ENCODE measurements at regions not wholly inside any gene's neighbourhood (a gene's known extent, or its start where the extent isn't known, plus 50 kb on each side); places are given as distances from the start of the nearest gene placed in this dataset.

DNA sequence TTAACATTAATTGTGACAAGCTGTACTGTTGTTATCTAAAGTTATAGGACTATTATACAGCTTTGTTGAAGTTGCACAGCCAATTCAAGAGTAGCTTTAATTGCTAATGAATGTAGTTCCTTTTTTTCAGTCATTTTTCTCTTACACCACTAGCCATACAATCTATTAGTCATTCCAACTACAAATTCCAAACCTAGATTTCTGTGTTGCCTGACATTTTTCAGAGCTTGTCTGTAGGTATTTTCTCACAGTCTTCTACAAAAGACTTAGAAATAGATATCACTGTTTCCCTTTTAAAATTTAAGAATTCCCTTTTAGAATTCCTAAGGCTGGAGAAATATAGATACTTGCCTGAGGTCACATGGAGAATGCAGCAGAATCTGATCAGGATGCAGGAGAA lies 307.0 kb upstream of the HS3ST1 start:
- Histone ChIP-seq H2AFZ (ENCODE audit: low read depth, low read length) (no peak overlapping the region), H3K36me3 (ENCODE audit: insufficient read depth, low read length) (no peaks in the 10 kb centered on the region), H3K4me3 (ENCODE audit: low read length) (no peak overlapping the region), H3K27me3 (ENCODE audit: insufficient read depth, low read length) (no peaks in the 10 kb centered on the region), H3K9me3 (ENCODE audit: low read length) (no peaks in the 10 kb centered on the region), H3K4me1 (ENCODE audit: insufficient read depth, low read length) (no peaks in the 10 kb centered on the region)

DNA sequence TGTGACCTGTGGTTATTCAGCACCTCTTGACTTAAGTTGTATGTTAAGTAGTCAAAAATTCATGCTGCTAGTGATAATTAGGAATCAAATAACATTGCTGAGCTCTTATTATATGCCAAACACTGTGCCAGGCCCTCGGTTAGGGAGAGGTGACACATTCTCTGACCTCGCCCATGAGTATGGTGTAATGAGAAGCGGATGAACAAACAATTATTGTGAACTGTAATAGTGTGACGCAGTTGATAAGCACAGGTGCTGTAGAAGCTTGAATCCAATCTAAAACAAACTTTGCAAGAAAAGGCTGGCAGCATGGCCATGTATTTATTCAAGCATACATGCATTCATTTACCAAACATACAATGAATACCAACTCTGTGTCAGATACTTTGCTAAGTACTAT lies 303.5 kb upstream of the HS3ST1 start:
- H3K4me1 ChIP-seq (ENCODE audit: insufficient read depth, low read length): no peaks in the 10 kb centered on the region

DNA sequence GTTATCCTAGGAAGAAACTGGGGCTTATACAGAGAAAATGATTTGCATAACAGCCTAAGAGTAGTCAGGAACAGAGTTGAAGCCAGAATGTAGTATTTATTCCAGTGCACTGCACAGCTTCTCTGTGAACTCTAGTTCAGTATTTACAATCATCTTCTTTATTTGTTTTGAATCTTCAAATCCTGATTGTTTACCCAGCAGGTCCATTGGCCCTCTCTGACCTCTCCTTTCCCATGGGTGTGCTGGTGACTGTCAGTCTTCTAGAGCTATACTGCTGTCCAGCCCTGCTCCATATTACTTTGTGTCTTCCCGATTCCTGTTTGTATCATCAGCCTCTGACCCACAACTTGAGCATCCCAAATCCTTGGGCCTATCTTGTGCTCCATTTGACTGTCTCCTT lies 301.9 kb upstream of the HS3ST1 start:
- no peaks in the 10 kb centered on the region for H3K27me3 ChIP-seq (ENCODE audit: insufficient read depth, low read length)
- H3K9me3 ChIP-seq (ENCODE audit: low read length): no peaks in the 10 kb centered on the region
- no peaks in the 10 kb centered on the region for H3K4me1 ChIP-seq (ENCODE audit: insufficient read depth, low read length)
- H2AFZ ChIP-seq (ENCODE audit: low read depth, low read length): no peak overlapping the region
- H3K36me3 ChIP-seq (ENCODE audit: insufficient read depth, low read length): no peaks in the 10 kb centered on the region
- no peak overlapping the region for H3K4me3 ChIP-seq (ENCODE audit: low read length)

More for the DNA sequence above, 303.5 kb upstream of the HS3ST1 start:
- no peak overlapping the region for H3K4me3 ChIP-seq (ENCODE audit: low read length)
- no peaks in the 10 kb centered on the region for H3K27me3 ChIP-seq (ENCODE audit: insufficient read depth, low read length)
- H3K36me3 ChIP-seq (ENCODE audit: insufficient read depth, low read length): no peaks in the 10 kb centered on the region
- H2AFZ ChIP-seq (ENCODE audit: low read depth, low read length): no peak overlapping the region
- no peaks in the 10 kb centered on the region for H3K9me3 ChIP-seq (ENCODE audit: low read length)

DNA sequence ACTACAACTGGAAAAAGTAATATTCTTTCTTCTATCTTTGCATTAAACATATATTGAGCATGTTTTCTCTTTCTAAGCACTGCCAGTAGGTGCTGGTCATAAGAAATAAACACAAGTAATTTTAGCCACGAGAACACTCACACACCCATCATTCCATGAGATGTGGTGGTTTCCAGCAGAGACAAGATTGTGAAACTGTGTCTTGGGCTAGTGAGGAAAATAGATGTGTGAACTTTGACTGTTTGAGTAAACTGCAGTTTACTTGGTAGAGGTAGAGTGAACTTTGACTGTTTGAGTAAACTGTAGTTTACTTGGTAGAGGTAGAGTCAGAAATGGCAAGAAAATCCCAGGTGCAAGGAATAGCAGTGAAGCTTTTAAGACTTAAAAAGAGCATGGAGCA lies 300.9 kb upstream of the HS3ST1 start:
- no peaks in the 10 kb centered on the region for H3K9me3 ChIP-seq (ENCODE audit: low read length)
- no peaks in the 10 kb centered on the region for H3K4me1 ChIP-seq (ENCODE audit: insufficient read depth, low read length)
- no peak overlapping the region for H2AFZ ChIP-seq (ENCODE audit: low read depth, low read length)
- no peaks in the 10 kb centered on the region for H3K27me3 ChIP-seq (ENCODE audit: insufficient read depth, low read length)
- H3K4me3 ChIP-seq (ENCODE audit: low read length): no peak overlapping the region
- no peaks in the 10 kb centered on the region for H3K36me3 ChIP-seq (ENCODE audit: insufficient read depth, low read length)

DNA sequence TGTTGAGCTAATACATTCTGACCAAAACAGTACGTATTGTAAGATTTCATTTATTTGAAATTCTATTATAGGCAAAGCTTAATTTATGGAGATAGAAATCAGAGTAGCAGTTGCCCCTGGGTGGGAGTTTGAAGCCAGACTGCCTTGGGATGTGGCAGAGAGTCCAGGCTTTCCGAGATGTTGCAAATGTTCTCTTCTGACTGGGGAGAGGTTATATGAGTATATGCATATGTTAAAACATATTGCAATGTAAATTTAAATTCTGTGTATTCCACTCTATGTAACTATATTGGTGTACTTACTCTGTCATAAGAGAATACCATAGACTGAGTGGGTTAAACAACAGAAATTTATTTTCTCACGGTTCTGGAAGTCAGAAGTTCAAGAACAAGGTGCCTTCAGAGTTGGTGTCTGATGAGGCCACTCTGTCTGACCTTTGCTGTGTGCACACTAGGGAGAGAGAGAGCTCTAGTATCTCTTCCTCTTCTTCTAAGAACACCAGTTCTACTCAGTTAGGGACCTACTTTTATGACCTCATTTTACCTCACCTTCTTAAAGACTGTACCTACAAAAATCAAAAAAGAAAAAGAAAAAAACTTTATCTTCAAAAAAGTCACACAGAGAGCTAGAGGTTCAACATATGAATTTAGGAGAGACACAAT lies 299.3 kb upstream of the HS3ST1 start:
- Histone ChIP-seq H3K9me3 (ENCODE audit: low read length) (no peaks in the 10 kb centered on the region), H3K4me1 (ENCODE audit: insufficient read depth, low read length) (no peaks in the 10 kb centered on the region), H3K27me3 (ENCODE audit: insufficient read depth, low read length) (no peaks in the 10 kb centered on the region), H3K36me3 (ENCODE audit: insufficient read depth, low read length) (no peaks in the 10 kb centered on the region), H2AFZ (ENCODE audit: low read depth, low read length) (no peak overlapping the region), H3K4me3 (ENCODE audit: low read length) (no peak overlapping the region)

DNA sequence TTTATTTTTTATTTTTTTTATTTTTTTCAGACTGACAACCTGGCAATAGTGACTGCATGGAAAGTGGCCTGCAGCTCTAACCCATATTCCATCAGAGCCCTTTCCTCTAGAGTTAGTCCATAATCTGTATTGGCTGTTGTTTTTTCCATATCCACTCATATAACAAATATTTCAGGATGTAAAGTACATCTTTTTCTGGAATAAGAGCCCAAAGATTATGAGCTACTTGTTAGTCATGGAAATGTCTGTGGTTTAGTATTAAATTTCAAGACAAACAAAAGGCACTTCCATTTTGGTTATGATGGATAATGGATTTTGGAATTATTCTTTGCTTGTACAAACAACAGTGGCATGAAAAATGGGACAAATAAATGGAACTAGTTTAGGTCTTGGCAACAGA lies 296.0 kb upstream of the HS3ST1 start:
- Histone ChIP-seq H3K27me3 (ENCODE audit: insufficient read depth, low read length) (no peaks in the 10 kb centered on the region), H3K4me1 (ENCODE audit: insufficient read depth, low read length) (no peaks in the 10 kb centered on the region), H3K9me3 (ENCODE audit: low read length) (no peaks in the 10 kb centered on the region), H2AFZ (ENCODE audit: low read depth, low read length) (no peak overlapping the region), H3K4me3 (ENCODE audit: low read length) (no peak overlapping the region), H3K36me3 (ENCODE audit: insufficient read depth, low read length) (no peaks in the 10 kb centered on the region)

DNA sequence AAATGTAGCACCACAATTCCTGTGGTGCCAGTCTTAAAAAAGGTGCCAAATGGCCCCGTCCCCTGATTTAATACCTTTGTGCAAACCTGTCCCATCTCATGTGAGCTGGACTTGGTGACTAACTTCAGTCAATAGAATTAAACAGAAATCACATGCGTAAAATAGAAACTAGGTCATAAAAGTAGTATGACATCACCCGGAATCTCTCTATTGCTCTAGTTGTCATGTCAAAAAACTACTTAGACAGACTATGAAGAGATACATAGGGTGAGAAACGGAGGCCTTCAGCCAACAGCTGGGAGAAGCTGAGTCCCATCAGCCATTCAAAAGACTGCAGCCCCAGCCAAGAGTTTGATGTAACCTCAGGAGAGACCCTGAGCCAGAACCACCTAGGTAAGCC lies 293.5 kb upstream of the HS3ST1 start:
- Histone ChIP-seq H3K36me3 (ENCODE audit: insufficient read depth, low read length) (no peaks in the 10 kb centered on the region), H3K4me1 (ENCODE audit: insufficient read depth, low read length) (no peaks in the 10 kb centered on the region), H3K4me3 (ENCODE audit: low read length) (no peak overlapping the region), H3K9me3 (ENCODE audit: low read length) (no peaks in the 10 kb centered on the region), H3K27me3 (ENCODE audit: insufficient read depth, low read length) (no peaks in the 10 kb centered on the region), H2AFZ (ENCODE audit: low read depth, low read length) (no peak overlapping the region)

DNA sequence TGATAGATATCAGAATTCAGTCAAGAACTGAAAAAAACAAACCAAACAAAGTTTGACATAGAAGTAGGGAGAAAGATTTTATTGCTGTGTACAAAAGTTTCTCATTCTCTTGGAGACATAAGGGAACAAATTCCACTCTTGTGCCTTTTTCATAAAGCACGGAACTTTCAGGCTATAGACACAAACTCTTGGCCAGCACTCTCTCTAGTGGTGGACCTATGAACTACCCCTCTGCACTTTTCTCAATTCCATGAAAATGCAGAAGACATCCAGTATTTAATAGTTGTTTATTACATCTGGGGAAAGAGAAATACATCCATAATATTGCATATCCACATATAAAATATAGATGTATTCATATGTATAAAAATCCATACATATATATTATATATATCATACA lies 291.6 kb upstream of the HS3ST1 start:
- no peak overlapping the region for H3K4me3 ChIP-seq (ENCODE audit: low read length)
- no peaks in the 10 kb centered on the region for H3K36me3 ChIP-seq (ENCODE audit: insufficient read depth, low read length)
- no peaks in the 10 kb centered on the region for H3K9me3 ChIP-seq (ENCODE audit: low read length)

DNA sequence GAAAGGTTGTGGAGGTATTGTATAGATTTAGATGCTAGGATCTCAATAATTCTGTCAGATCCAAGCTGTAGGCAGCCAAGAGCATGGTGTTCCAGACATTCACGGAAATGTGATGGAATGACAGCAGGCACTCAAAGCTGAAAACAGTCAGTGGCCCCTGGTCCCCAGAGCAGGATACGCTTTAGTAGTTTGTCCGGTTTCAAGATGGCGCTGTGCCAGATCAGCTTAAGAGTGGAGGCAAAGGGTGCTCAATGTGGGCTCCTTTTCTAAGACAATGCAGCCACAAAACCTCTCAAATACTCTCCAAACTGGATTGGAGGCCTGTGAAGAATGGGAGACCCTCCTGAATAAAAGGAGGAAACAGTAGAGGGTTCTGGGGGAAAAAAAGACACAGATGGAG lies 291.2 kb upstream of the HS3ST1 start:
- H3K4me1 ChIP-seq (ENCODE audit: insufficient read depth, low read length): no peaks in the 10 kb centered on the region
- no peak overlapping the region for H2AFZ ChIP-seq (ENCODE audit: low read depth, low read length)
- no peaks in the 10 kb centered on the region for H3K36me3 ChIP-seq (ENCODE audit: insufficient read depth, low read length)
- no peaks in the 10 kb centered on the region for H3K27me3 ChIP-seq (ENCODE audit: insufficient read depth, low read length)
- no peak overlapping the region for H3K4me3 ChIP-seq (ENCODE audit: low read length)
- H3K9me3 ChIP-seq (ENCODE audit: low read length): no peaks in the 10 kb centered on the region

More for the DNA sequence above, 291.6 kb upstream of the HS3ST1 start:
- Histone ChIP-seq H2AFZ (ENCODE audit: low read depth, low read length) (no peak overlapping the region), H3K27me3 (ENCODE audit: insufficient read depth, low read length) (no peaks in the 10 kb centered on the region), H3K4me1 (ENCODE audit: insufficient read depth, low read length) (no peaks in the 10 kb centered on the region)

DNA sequence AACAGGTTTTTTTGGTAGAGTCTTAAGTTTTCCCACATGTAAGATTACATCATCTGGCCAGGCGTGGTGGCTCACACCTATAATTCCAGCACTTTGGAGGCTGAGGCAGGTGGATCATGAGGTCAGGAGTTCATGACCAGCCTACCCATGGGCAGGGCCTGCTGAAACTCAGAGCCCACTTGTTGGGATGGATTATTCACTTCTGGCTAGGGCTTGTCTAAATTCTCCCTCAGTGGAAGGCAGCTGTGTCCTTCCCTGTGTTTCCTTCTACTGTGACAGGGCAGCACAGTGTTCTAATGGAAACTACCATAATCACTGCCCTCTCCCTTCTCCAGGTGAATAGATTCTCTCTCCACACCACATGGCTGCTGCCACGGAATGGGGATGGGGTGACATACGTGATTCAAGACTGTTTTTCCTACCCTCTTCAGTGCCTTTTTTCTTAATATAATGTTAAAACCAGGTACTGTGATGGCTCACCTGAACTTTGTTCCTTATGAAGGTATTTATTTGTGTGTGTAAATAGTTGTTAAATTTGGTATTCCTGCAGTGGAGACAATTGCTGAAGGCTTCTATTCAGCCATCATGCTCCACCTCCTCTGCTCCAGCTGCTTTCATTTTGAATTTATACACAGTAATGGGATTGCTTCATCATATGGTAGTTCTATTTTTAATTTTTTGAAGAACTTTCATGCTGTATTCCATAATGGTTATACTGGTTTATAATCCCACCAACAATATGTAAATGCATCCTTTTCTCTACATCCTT lies 287.2 kb upstream of the HS3ST1 start:
- no peak overlapping the region for H2AFZ ChIP-seq (ENCODE audit: low read depth, low read length)
- H3K9me3 ChIP-seq (ENCODE audit: low read length): no peaks in the 10 kb centered on the region
- no peak overlapping the region for H3K4me3 ChIP-seq (ENCODE audit: low read length)
- no peaks in the 10 kb centered on the region for H3K36me3 ChIP-seq (ENCODE audit: insufficient read depth, low read length)
- no peaks in the 10 kb centered on the region for H3K4me1 ChIP-seq (ENCODE audit: insufficient read depth, low read length)
- H3K27me3 ChIP-seq (ENCODE audit: insufficient read depth, low read length): no peaks in the 10 kb centered on the region

DNA sequence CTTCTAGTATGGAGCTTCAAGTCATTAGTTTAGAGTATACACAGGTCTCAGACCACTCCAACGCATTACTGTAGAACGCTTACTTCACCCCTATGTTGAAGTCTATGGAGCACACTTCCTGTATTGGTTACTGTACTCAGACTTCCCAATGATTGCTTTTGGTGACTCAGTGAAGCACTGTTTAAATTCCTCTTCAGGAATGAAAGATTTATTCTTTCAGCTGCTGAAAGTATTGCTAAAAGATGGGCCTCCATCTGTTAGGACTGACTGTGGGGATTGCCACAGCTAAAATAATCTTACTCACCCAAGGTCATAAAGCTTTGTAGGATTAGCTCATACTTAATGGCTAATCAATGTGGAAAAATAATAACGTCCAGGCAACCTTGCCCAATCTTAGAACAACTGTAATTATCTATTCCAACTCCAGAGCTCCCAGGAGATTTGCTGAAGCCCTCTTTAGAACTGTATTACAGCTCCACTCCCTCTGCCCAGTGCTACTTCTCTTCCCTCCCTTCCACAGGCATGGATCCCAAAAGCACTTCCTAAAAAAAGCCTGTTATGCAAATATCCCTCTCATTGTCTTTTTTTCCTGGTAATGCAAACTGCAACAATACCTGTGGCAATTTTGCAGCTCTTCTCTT lies 281.9 kb upstream of the HS3ST1 start:
- Histone ChIP-seq H2AFZ (ENCODE audit: low read depth, low read length) (no peak overlapping the region), H3K9me3 (ENCODE audit: low read length) (no peaks in the 10 kb centered on the region), H3K36me3 (ENCODE audit: insufficient read depth, low read length) (no peaks in the 10 kb centered on the region)

DNA sequence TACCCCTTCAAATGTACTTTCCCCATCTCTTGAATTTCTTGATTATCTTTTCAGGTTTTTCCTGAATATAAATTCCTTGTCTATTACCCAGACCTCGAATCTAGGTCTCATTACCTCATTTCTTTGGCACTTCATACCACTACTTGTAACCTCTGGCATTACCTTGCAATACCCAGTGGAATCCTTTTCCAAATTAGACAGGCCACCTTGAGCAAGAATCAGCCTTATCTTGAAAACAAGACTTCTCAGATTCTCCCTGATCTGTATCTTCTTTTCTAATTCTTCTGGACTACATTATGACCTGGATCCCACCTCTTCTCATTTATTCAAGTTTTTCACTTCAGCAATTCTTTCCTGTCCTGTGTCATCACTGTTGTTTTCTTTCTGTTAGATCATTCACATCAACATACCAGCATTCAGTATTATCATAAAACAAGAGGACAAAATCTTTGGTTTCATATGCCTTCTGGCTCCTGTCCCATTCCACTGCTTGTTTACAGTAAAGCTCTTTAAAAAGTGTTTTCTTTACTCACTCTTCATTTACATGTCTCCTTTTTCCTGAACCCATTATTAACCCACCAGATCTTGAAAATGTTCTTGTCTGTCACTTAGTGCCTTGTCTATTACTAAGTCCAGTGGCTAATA lies 275.6 kb upstream of the HS3ST1 start:
- Histone ChIP-seq H2AFZ (ENCODE audit: low read depth, low read length) (no peak overlapping the region), H3K27me3 (ENCODE audit: insufficient read depth, low read length) (no peaks in the 10 kb centered on the region), H3K9me3 (ENCODE audit: low read length) (no peaks in the 10 kb centered on the region), H3K36me3 (ENCODE audit: insufficient read depth, low read length) (no peaks in the 10 kb centered on the region), H3K4me1 (ENCODE audit: insufficient read depth, low read length) (no peaks in the 10 kb centered on the region), H3K4me3 (ENCODE audit: low read length) (no peak overlapping the region)

More for the DNA sequence above, 281.9 kb upstream of the HS3ST1 start:
- Histone ChIP-seq H3K4me3 (ENCODE audit: low read length) (no peak overlapping the region), H3K4me1 (ENCODE audit: insufficient read depth, low read length) (no peaks in the 10 kb centered on the region), H3K27me3 (ENCODE audit: insufficient read depth, low read length) (no peaks in the 10 kb centered on the region)

DNA sequence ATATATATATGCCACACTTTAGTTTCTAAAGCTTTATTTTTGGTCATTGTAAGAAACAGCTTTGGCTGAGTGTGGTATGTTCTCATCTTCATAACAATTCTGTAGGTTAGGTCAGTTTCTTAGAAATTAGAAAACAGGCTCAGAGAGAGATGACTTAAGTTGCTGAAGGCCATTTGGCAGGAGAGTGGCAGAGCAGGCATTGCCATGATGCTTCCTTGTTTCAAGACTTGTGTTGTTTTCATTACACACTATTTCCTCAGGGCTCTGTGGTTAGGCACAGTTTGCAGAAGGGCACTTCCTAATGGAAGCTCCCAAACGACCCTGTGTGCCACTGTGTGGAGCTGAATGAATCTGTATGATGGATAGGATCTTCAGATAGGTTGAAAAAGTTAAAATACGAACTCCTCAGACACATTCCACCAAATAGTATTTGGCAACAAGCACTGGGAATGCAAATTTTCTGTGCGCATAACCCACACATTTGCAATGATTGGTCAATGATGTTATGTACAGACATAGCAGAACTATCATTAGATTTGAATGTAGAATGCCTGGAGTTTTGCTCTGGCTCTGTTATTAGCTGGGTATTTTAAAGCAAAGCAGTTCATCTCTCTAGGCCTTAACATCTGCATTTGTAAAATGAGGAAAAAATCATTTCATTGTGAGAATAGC lies 274.3 kb upstream of the HS3ST1 start:
- Histone ChIP-seq H3K4me3 (ENCODE audit: low read length) (no peak overlapping the region), H3K36me3 (ENCODE audit: insufficient read depth, low read length) (no peaks in the 10 kb centered on the region), H3K27me3 (ENCODE audit: insufficient read depth, low read length) (no peaks in the 10 kb centered on the region), H2AFZ (ENCODE audit: low read depth, low read length) (no peak overlapping the region), H3K9me3 (ENCODE audit: low read length) (no peaks in the 10 kb centered on the region), H3K4me1 (ENCODE audit: insufficient read depth, low read length) (no peaks in the 10 kb centered on the region)

Measured in neuron (in vitro differentiated cells).